Thyroid gland (tissue), 4 donors: ENCODE measurements at regions not wholly inside any gene's neighbourhood (a gene's known extent, or its start where the extent isn't known, plus 50 kb on each side); places are given as distances from the start of the nearest gene placed in this dataset.

Experiments
- DNase-seq, 2 donors: peaks; one replicate each; pipeline ENCODE4 v3.0.0-alpha.2; 2019
- H3K27ac ChIP-seq, 3 donors: fragments of 200-600 bp; sonication (generic); 1 replicate in 2 of 3; 2 replicates in 1 of 3; pipeline ENCODE4 v1.5.1; 2016 to 2019; ENCODE audit warnings: mild to moderate bottlenecking in 1 of 3, moderate library complexity in 1 of 3
- H3K27me3 ChIP-seq: fragments of 200-600 bp; sonication (generic); one replicate; pipeline ENCODE4 v1.5.1; 2019
- H3K36me3 ChIP-seq, 2 donors: fragments of 200-600 bp; sonication (generic); one replicate each; pipeline ENCODE4 v1.5.1; 2016 to 2019
- H3K4me1 ChIP-seq, 2 donors: fragments of 200-600 bp; sonication (generic); one replicate each; pipeline ENCODE4 v1.5.1; 2017 to 2019
- H3K4me3 ChIP-seq, 3 donors: fragments of 200-600 bp; sonication (generic); replicated peaks in 1 of 3; 1 replicate in 2 of 3; 2 replicates in 1 of 3; pipeline ENCODE4 v1.5.1; 2016; ENCODE audit warnings: mild to moderate bottlenecking in 1 of 3
- H3K9me3 ChIP-seq: fragments of 200-600 bp; sonication (generic); one replicate; pipeline ENCODE4 v1.5.1; 2017
- POLR2A ChIP-seq, 2 donors: fragments of 450-650 bp; IDR thresholded peaks; one replicate each; pipeline ENCODE4 v1.6.1; 2017; ENCODE audit warnings: antibody characterized with exemption in 2 of 2, mild to moderate bottlenecking in 2 of 2, moderate library complexity in 1 of 2
- WGBS, 2 donors: methylation state at CpG; one replicate each; pipeline ENCODE4 v1.1.5; 2017; 5-methylcytosine and 5-hydroxymethylcytosine counted together
- intact Hi-C: fragments of 100-400 bp; cut with DNase I; formaldehyde crosslinking; loops from one replicate; pipeline ENCODE4 v1.15.1; 2023
- TF ChIP-seq, protein P1 (sequence below), 6 experiments: fragments of 200-600 bp in 3 of 6; fragments of 450-650 bp in 3 of 6; sonication (generic) in 3 of 6; IDR thresholded peaks; one replicate each; pipeline ENCODE4 v1.5.1; 2016 to 2019; ENCODE audit warnings: antibody characterized with exemption in 6 of 6, mild to moderate bottlenecking in 2 of 6, inconsistent platforms in 1 of 6, moderate library complexity in 1 of 6

DNA sequence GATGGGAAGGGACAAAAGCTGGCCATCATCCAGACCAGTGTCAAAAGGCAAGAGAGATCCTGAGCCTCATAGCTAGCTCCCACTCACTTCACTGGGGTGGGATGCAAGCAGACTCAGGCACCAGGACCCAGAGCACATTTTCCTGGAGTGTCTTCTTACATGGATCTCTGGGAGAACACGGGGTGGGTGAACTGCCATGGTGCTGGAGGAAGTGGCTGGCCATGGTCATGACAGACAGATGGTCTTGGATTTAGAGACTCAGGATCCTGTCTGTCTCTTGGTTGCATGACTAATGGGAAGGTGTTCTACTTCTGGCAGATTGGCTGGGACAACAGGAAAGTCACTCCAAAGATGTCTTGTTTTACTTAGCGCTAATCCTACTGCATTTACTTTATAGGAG lies 311.5 kb downstream of the ATP23 start:
- Histone ChIP-seq H3K36me3 (no peaks in the 10 kb centered on the region), H3K4me3 (no peak overlapping the region), H3K27ac (no peak overlapping the region), H3K4me1 (no peaks in the 10 kb centered on the region), H3K9me3 (no peaks in the 10 kb centered on the region), H3K27me3 (no peaks in the 10 kb centered on the region)
- TF ChIP-seq POLR2A (IDR thresholded peaks at IDR 0.05), result no peak
- TF ChIP-seq, protein P1, sequence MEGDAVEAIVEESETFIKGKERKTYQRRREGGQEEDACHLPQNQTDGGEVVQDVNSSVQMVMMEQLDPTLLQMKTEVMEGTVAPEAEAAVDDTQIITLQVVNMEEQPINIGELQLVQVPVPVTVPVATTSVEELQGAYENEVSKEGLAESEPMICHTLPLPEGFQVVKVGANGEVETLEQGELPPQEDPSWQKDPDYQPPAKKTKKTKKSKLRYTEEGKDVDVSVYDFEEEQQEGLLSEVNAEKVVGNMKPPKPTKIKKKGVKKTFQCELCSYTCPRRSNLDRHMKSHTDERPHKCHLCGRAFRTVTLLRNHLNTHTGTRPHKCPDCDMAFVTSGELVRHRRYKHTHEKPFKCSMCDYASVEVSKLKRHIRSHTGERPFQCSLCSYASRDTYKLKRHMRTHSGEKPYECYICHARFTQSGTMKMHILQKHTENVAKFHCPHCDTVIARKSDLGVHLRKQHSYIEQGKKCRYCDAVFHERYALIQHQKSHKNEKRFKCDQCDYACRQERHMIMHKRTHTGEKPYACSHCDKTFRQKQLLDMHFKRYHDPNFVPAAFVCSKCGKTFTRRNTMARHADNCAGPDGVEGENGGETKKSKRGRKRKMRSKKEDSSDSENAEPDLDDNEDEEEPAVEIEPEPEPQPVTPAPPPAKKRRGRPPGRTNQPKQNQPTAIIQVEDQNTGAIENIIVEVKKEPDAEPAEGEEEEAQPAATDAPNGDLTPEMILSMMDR (IDR thresholded peaks at IDR 0.05), result no peak
- intact Hi-C loops, result no loop called here
- 88 to 91% methylated on average over 2 of the region's 2 CpGs for WGBS, 2 donors
- DNase-seq, result no peak

DNA sequence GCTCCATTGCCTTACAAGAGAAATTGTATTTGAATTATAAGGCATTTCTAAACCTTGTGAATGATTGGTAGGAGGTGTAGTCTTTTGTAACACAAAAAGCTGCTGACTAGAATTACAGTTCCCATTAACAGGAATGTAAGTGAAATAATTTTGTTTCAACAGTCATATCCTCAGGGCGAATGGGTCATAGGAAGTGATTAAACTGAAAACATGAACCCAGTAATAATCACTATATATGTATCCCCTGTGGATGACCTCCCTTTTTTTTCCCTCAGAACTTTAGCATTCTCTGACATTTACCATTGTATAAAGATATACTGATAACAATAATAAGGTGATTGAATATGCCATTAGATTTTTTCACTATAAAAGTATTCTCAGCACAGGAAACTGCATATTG lies 312.3 kb downstream of the ATP23 start:
- H3K9me3 ChIP-seq, result no peaks in the 10 kb centered on the region
- DNase-seq, result no peak
- no peaks in the 10 kb centered on the region for H3K4me1 ChIP-seq
- 73 to 76% methylated on average over 1 of the region's 1 CpG for WGBS, 2 donors
- intact Hi-C loops, result no loop called here
- H3K36me3 ChIP-seq, result no peaks in the 10 kb centered on the region
- H3K27ac ChIP-seq, result no peak overlapping the region
- no peak overlapping the region for H3K4me3 ChIP-seq
- no peaks in the 10 kb centered on the region for H3K27me3 ChIP-seq
- TF ChIP-seq, protein P1 (IDR thresholded peaks at IDR 0.05), result no peak
- TF ChIP-seq POLR2A (IDR thresholded peaks at IDR 0.05), result no peak

DNA sequence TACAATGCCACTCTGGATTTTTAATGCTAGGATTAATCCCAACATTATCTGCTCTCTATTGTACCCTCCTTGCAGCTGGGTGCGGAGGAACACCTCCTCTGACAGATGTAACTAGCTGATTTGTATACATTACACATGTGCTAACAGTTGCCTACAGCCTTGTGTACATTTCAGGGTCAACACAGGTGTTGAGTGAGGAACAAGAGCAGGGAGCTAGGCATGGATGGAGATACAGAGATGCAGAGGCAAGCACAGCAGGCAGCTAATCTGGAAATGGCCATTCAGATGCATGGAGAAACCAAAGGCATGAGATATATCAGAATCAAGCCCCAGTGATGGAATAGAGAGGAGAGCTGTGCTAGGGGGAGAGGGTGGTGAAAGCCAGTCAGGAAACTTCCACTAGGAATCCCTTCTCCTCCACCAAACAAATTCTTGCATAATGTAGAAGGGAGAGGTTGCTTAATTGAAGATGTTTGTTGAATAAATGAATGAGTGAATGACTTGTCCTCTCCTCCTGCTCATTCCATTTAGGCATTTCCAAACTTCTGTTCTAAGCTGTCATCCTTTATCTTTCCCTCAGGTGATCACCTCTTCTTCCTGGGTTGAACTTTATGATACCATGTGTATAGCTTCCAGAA lies 313.2 kb downstream of the ATP23 start:
- intact Hi-C loops, result no loop called here
- no peak for TF ChIP-seq POLR2A (IDR thresholded peaks at IDR 0.05)
- TF ChIP-seq, protein P1 (IDR thresholded peaks at IDR 0.05), result no peak
- WGBS, 2 donors, result 83 to 100% methylated on average over 1 of the region's 1 CpG
- H3K4me3 ChIP-seq, result no peak overlapping the region
- no peaks in the 10 kb centered on the region for H3K27me3 ChIP-seq
- DNase-seq, result no peak
- no peaks in the 10 kb centered on the region for H3K4me1 ChIP-seq
- H3K36me3 ChIP-seq, result no peaks in the 10 kb centered on the region
- H3K9me3 ChIP-seq, result no peaks in the 10 kb centered on the region
- H3K27ac ChIP-seq, result no peak overlapping the region

DNA sequence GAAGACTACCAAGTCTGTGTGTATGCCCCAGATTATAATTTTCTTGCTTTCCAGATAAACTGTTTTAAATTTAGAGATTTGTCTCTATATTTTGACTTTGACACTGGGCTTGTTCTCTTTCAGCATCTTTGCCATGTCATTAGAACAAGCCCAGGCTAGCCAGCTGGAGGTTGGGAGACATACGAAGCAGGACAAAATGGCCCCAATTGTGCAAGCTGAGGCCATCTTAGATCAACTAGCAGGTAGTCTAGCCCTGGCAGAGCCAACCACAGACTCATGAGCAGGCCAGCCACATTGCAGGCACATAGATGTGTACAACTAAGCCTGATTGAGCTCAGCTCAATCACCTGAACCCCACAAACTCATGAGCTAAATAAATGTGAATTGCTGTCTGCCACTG lies 321.4 kb downstream of the ATP23 start:
- Histone ChIP-seq H3K27me3 (no peaks in the 10 kb centered on the region), H3K4me3 (no peak overlapping the region), H3K36me3 (no peaks in the 10 kb centered on the region), H3K9me3 (no peaks in the 10 kb centered on the region), H3K4me1 (no peaks in the 10 kb centered on the region), H3K27ac (no peak overlapping the region)
- 94 to 96% methylated on average over 1 of the region's 1 CpG for WGBS, 2 donors
- TF ChIP-seq, protein P1 (IDR thresholded peaks at IDR 0.05), result no peak
- no peak for TF ChIP-seq POLR2A (IDR thresholded peaks at IDR 0.05)
- intact Hi-C loops, result no loop called here
- DNase-seq, result no peak

DNA sequence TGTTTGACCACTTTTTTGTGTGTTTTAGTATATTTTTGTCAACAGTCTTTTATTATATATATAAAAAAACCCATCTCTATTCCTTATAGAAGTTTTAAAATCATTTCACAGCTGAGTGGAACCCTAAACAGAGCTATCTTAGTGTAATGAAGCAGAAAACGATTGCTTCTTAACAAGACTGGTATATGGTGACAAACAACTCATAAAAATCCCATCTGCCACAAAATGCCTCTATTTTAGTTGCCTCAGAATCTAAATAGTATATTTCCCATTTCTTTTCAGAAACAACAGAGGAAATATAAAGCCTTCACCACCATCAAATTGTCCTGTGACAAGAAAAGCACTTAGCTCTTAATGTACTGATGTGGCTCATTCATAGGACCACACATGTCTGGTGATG lies 322.4 kb downstream of the ATP23 start:
- no peak overlapping the region for H3K27ac ChIP-seq
- 71 to 83% methylated on average over 1 of the region's 1 CpG for WGBS, 2 donors

More for the DNA sequence above, 322.4 kb downstream of the ATP23 start:
- no peaks in the 10 kb centered on the region for H3K4me1 ChIP-seq
- H3K27me3 ChIP-seq, result no peaks in the 10 kb centered on the region
- no peaks in the 10 kb centered on the region for H3K9me3 ChIP-seq
- DNase-seq, result no peak
- H3K4me3 ChIP-seq, result no peak overlapping the region
- intact Hi-C loops, result no loop called here
- H3K36me3 ChIP-seq, result no peaks in the 10 kb centered on the region
- no peak for TF ChIP-seq POLR2A (IDR thresholded peaks at IDR 0.05)
- TF ChIP-seq, protein P1 (IDR thresholded peaks at IDR 0.05), result no peak
